Trophoblast cell (in vitro differentiated cells and primary cell): ENCODE measurements at regions not wholly inside any gene's neighbourhood (a gene's known extent, or its start where the extent isn't known, plus 50 kb on each side); places are given as distances from the start of the nearest gene placed in this dataset.
"Not testable (repeated sequence)": the region's sequence is repeated elsewhere in the genome, so short reads cannot be mapped to it uniquely, and the experiment has no call there.

ENCODE experiments used
- DNase-seq, 2 donors: peaks; one replicate each; pipeline ENCODE4 v3.0.0-alpha.2; 2016
- H2AFZ ChIP-seq: 2 replicates; pipeline ENCODE4 v1.6.1; 2013; ENCODE audit warnings: low read length, moderate library complexity, mild to moderate bottlenecking; ENCODE audit not compliant: insufficient read depth, poor library complexity
- H2AK5ac ChIP-seq: 2 replicates; pipeline ENCODE4 v1.6.1; 2013; ENCODE audit warnings: mild to moderate bottlenecking, low read length
- H2BK120ac ChIP-seq: 2 replicates; pipeline ENCODE4 v1.6.1; 2013; ENCODE audit warnings: low read length, mild to moderate bottlenecking, moderate library complexity; ENCODE audit not compliant: insufficient read depth, poor library complexity
- H2BK12ac ChIP-seq: 2 replicates; pipeline ENCODE4 v1.6.1; 2013; ENCODE audit warnings: mild to moderate bottlenecking, low read length, moderate library complexity
- H2BK5ac ChIP-seq: 2 replicates; pipeline ENCODE4 v1.6.1; 2013; ENCODE audit warnings: low read length, low read depth, moderate library complexity, mild to moderate bottlenecking; ENCODE audit not compliant: poor library complexity
- H3K14ac ChIP-seq: 2 replicates; pipeline ENCODE4 v1.6.1; 2013; ENCODE audit warnings: mild to moderate bottlenecking, low read length
- H3K18ac ChIP-seq: 2 replicates; pipeline ENCODE4 v1.6.1; 2013; ENCODE audit warnings: mild to moderate bottlenecking, low read length
- H3K23ac ChIP-seq: 2 replicates; pipeline ENCODE4 v1.6.1; 2013; ENCODE audit warnings: low read length
- H3K27ac ChIP-seq: 2 replicates; pipeline ENCODE4 v1.5.1; 2013; ENCODE audit warnings: low read depth, mild to moderate bottlenecking, inconsistent platforms, low read length, moderate library complexity
- H3K27me3 ChIP-seq: 2 replicates; pipeline ENCODE4 v1.6.1; 2013; ENCODE audit warnings: inconsistent platforms, mild to moderate bottlenecking, low read length, moderate library complexity; ENCODE audit not compliant: insufficient read depth
- H3K36me3 ChIP-seq, 2 experiments: 1 replicate in 1 of 2; 2 replicates in 1 of 2; pipeline ENCODE4 v1.6.1; 2013; ENCODE audit warnings: low read length in 2 of 2, mild to moderate bottlenecking in 2 of 2, moderate library complexity in 1 of 2; ENCODE audit not compliant: insufficient read depth in 2 of 2, control insufficient read depth in 1 of 2
- H3K4ac ChIP-seq: 2 replicates; pipeline ENCODE4 v1.6.1; 2013; ENCODE audit warnings: low read depth, mild to moderate bottlenecking, low read length, moderate library complexity
- H3K4me1 ChIP-seq, 2 experiments: 1 replicate in 1 of 2; 2 replicates in 1 of 2; pipeline ENCODE4 v1.6.1; 2013; ENCODE audit warnings: low read length in 2 of 2, mild to moderate bottlenecking in 2 of 2, moderate library complexity in 1 of 2; ENCODE audit not compliant: insufficient read depth in 2 of 2, control insufficient read depth in 1 of 2
- H3K4me2 ChIP-seq: 2 replicates; pipeline ENCODE4 v1.6.1; 2013; ENCODE audit warnings: inconsistent platforms, mild to moderate bottlenecking, low read length, moderate library complexity
- H3K4me3 ChIP-seq: 2 replicates; pipeline ENCODE4 v1.5.1; 2013; ENCODE audit warnings: mild to moderate bottlenecking, low read depth, low read length, inconsistent platforms
- H3K79me1 ChIP-seq: one replicate; pipeline ENCODE4 v1.6.1; 2013; ENCODE audit warnings: low read length
- H3K79me2 ChIP-seq: 2 replicates; pipeline ENCODE4 v1.6.1; 2013; ENCODE audit warnings: low read length, mild to moderate bottlenecking; ENCODE audit not compliant: control insufficient read depth, insufficient read depth, poor library complexity
- H3K9ac ChIP-seq: 2 replicates; pipeline ENCODE4 v1.6.1; 2013; ENCODE audit warnings: mild to moderate bottlenecking, low read length
- H3K9me3 ChIP-seq: 2 replicates; pipeline ENCODE4 v1.6.1; 2013; ENCODE audit warnings: low read depth, mild to moderate bottlenecking, control low read depth, inconsistent platforms, low read length; ENCODE audit not compliant: insufficient read depth
- H4K12ac ChIP-seq: 2 replicates; pipeline ENCODE4 v1.6.1; 2013; ENCODE audit warnings: low read depth, mild to moderate bottlenecking, low read length, moderate library complexity
- H4K8ac ChIP-seq: 2 replicates; pipeline ENCODE4 v1.6.1; 2013; ENCODE audit warnings: low read depth, mild to moderate bottlenecking, low read length, moderate library complexity
- H4K91ac ChIP-seq: one replicate; pipeline ENCODE4 v1.6.1; 2013; ENCODE audit warnings: low read depth, mild to moderate bottlenecking, low read length, moderate library complexity
- WGBS: extraction: QIAGEN DNeasy Blood & Tissue Kit; methylation state at CpG from one replicate; pipeline ENCODE4 v1.1.7; 2013; ENCODE audit warnings: missing lambda C conversion rate; ENCODE audit not compliant: insufficient read length, insufficient coverage; ENCODE audit errors: extremely low coverage; 5-methylcytosine and 5-hydroxymethylcytosine counted together

- Histone ChIP-seq H3K36me3 (no peaks in the 10 kb centered on the region), H3K4me2 (no peak overlapping the region), H3K4ac (no peak overlapping the region), H3K23ac (no peak overlapping the region), H3K9ac (no peak overlapping the region), H2AK5ac (no peak overlapping the region), H3K27me3 (no peaks in the 10 kb centered on the region), H4K8ac (no peak overlapping the region), H2BK12ac (no peak overlapping the region), H3K4me3 (no peak overlapping the region), H4K12ac (no peak overlapping the region), H3K27ac (no peak overlapping the region), H3K18ac (no peak overlapping the region), H3K79me2 (no peaks in the 10 kb centered on the region), H2BK120ac (no peak overlapping the region), H3K79me1 (no peaks in the 10 kb centered on the region), H4K91ac (no peak overlapping the region), H3K14ac (no peak overlapping the region), H3K9me3 (no peaks in the 10 kb centered on the region), H2BK5ac (no peak overlapping the region), H2AFZ (no peak overlapping the region), H3K4me1 (no peaks in the 10 kb centered on the region)
- DNase-seq, result no peak
- no CpG with 5 or more reads among the region's 4 CpGs for WGBS
Measured at GRCh38 chr3:162586591-162586990, 1090.0 kb downstream of the OTOL1 start.

GRCh38 chr3:162597226-162597625, 1100.6 kb downstream of the OTOL1 start:
- Histone ChIP-seq H3K27ac (no peak overlapping the region), H3K4me3 (no peak overlapping the region), H3K14ac (no peak overlapping the region), H2BK120ac (no peak overlapping the region), H2BK5ac (no peak overlapping the region), H3K4me2 (no peak overlapping the region), H3K4me1 (peaks cover 0 to 3% of the 10 kb centered on the region in 2 experiments), H4K8ac (no peak overlapping the region), H3K23ac (no peak overlapping the region), H4K12ac (no peak overlapping the region), H3K79me2 (no peaks in the 10 kb centered on the region), H3K4ac (no peak overlapping the region), H3K79me1 (no peaks in the 10 kb centered on the region), H2AK5ac (no peak overlapping the region), H3K9me3 (peaks cover 2% of the 10 kb centered on the region), H2AFZ (no peak overlapping the region), H4K91ac (no peak overlapping the region), H2BK12ac (no peak overlapping the region), H3K18ac (no peak overlapping the region), H3K9ac (no peak overlapping the region), H3K27me3 (no peaks in the 10 kb centered on the region), H3K36me3 (no peaks in the 10 kb centered on the region)
- no CpG with 5 or more reads among the region's 1 CpG for WGBS
- no peak for DNase-seq

- H3K14ac ChIP-seq, H3K27ac ChIP-seq: not testable (repeated sequence)
- WGBS, result no CpG with 5 or more reads among the region's 4 CpGs
Measured at GRCh38 chr3:162598500-162598899, 1101.9 kb downstream of the OTOL1 start.

GRCh38 chr3:162599742-162600141, 1103.1 kb downstream of the OTOL1 start:
- not testable (repeated sequence) for H3K4me2 ChIP-seq, H3K4me1 ChIP-seq, H3K9me3 ChIP-seq, H3K9ac ChIP-seq, H2BK120ac ChIP-seq, H3K4me3 ChIP-seq, H3K79me2 ChIP-seq, DNase-seq, H3K36me3 ChIP-seq, H3K27ac ChIP-seq, H4K8ac ChIP-seq, H2AFZ ChIP-seq, H2BK5ac ChIP-seq, H2AK5ac ChIP-seq, H2BK12ac ChIP-seq, H3K18ac ChIP-seq, H3K4ac ChIP-seq, H3K14ac ChIP-seq, H3K23ac ChIP-seq, H3K27me3 ChIP-seq, H3K79me1 ChIP-seq, H4K91ac ChIP-seq, H4K12ac ChIP-seq
- WGBS, result no CpG with 5 or more reads among the region's 27 CpGs

More at GRCh38 chr3:162598500-162598899, 1101.9 kb downstream of the OTOL1 start:
- not testable (repeated sequence) for H2BK12ac ChIP-seq, H4K12ac ChIP-seq, H3K4me2 ChIP-seq, H3K23ac ChIP-seq, H3K4ac ChIP-seq, DNase-seq, H3K9me3 ChIP-seq, H3K79me1 ChIP-seq, H3K18ac ChIP-seq, H3K27me3 ChIP-seq, H2BK5ac ChIP-seq, H4K91ac ChIP-seq, H3K9ac ChIP-seq, H2AFZ ChIP-seq, H4K8ac ChIP-seq, H3K36me3 ChIP-seq, H3K4me1 ChIP-seq, H2AK5ac ChIP-seq, H3K4me3 ChIP-seq, H3K79me2 ChIP-seq, H2BK120ac ChIP-seq
